GM21529 (cell line): ENCODE measurements at regions not wholly inside any gene's neighbourhood (a gene's known extent, or its start where the extent isn't known, plus 50 kb on each side); places are given as distances from the start of the nearest gene placed in this dataset.
"Not testable (repeated sequence)": the region's sequence is repeated elsewhere in the genome, so short reads cannot be mapped to it uniquely, and the experiment has no call there.

ENCODE experiments used
- ATAC-seq: cut with Tn5 transposase; IDR thresholded peaks from one replicate; pipeline ENCODE4 v1.9.1; 2021; ENCODE audit not compliant: unreplicated experiment

GRCh38 chr13:75180805-75181455 lies 301.0 kb downstream of the TBC1D4 start:
- no peak for ATAC-seq

GRCh38 chr13:75178436-75178835 lies 303.5 kb downstream of the TBC1D4 start:
- ATAC-seq = no peak

- no peak for ATAC-seq
Measured at GRCh38 chr13:75175575-75175974, 306.4 kb downstream of the TBC1D4 start.

GRCh38 chr13:75175097-75175496 lies 306.9 kb downstream of the TBC1D4 start:
- not testable (repeated sequence) for ATAC-seq

GRCh38 chr13:75174481-75174880 lies 307.5 kb downstream of the TBC1D4 start:
- ATAC-seq = no peak

- no peak for ATAC-seq
Measured at GRCh38 chr13:75173457-75174356, 308.3 kb downstream of the TBC1D4 start.

GRCh38 chr13:75170311-75170710 lies 311.7 kb downstream of the TBC1D4 start:
- no peak for ATAC-seq

GRCh38 chr13:75165543-75166230 lies 316.3 kb downstream of the TBC1D4 start:
- ATAC-seq = no peak

GRCh38 chr13:75161804-75162203 lies 320.2 kb downstream of the TBC1D4 start:
- ATAC-seq = no peak

- ATAC-seq = no peak
Measured at GRCh38 chr13:75160984-75161383, 321.0 kb downstream of the TBC1D4 start.

GRCh38 chr13:75154331-75154730 lies 327.6 kb downstream of the TBC1D4 start:
- no peak for ATAC-seq

- no peak for ATAC-seq
Measured at GRCh38 chr13:75153834-75154233, 328.1 kb downstream of the TBC1D4 start.

GRCh38 chr13:75153386-75153785 lies 328.6 kb downstream of the TBC1D4 start:
- no peak for ATAC-seq

GRCh38 chr13:75151081-75151643 lies 330.8 kb downstream of the TBC1D4 start:
- no peak for ATAC-seq

GRCh38 chr13:75149776-75150175 lies 332.2 kb downstream of the TBC1D4 start:
- ATAC-seq = no peak

- no peak for ATAC-seq
Measured at GRCh38 chr13:75147946-75148345, 334.0 kb downstream of the TBC1D4 start.

- no peak for ATAC-seq
Measured at GRCh38 chr13:75146436-75146835, 335.5 kb downstream of the TBC1D4 start.

- no peak for ATAC-seq
Measured at GRCh38 chr13:75145927-75146326, 336.0 kb downstream of the TBC1D4 start.

- no peak for ATAC-seq
Measured at GRCh38 chr13:75139291-75139690, 342.7 kb downstream of the TBC1D4 start.

GRCh38 chr13:75137911-75138571 lies 343.9 kb downstream of the TBC1D4 start:
- no peak for ATAC-seq

- no peak for ATAC-seq
Measured at GRCh38 chr13:75136151-75136550, 345.8 kb downstream of the TBC1D4 start.
